Panc1 (cell line): ENCODE measurements at regions not wholly inside any gene's neighbourhood (a gene's known extent, or its start where the extent isn't known, plus 50 kb on each side); places are given as distances from the start of the nearest gene placed in this dataset.
"Not testable (repeated sequence)": the region's sequence is repeated elsewhere in the genome, so short reads cannot be mapped to it uniquely, and the experiment has no call there.

Experiments
- SIN3A ChIP-seq: IDR thresholded peaks from 2 replicates; pipeline ENCODE4 v1.6.1; 2012; ENCODE audit warnings: low read depth, mild to moderate bottlenecking, low read length, moderate library complexity, borderline replicate concordance; ENCODE audit not compliant: insufficient read depth
- TF ChIP-seq, protein P1 (sequence below): fragments of 450-650 bp; IDR thresholded peaks from 2 replicates; pipeline ENCODE4 v1.5.1; 2017; ENCODE audit warnings: mild to moderate bottlenecking

DNA sequence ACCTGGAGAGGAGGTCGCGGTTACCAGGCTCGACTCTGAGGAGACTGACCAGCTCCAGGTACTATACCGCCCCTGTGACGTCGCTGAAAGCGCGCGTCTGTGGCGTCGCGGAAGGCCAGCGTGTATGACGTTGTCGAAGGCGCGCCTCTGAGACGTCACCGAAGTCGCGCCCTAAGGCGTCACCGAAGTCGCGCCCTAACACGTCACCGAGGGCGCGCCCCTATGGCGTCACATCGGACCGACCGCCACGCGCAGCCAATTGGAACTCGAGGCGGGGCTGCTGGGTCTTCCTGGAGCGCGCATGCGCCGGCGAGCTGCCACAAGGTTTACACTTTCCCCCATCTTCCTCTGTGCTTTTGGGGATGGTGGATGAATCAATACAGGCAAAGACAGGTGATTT is 249.9 kb downstream of the ZNF479 start:
- TF ChIP-seq, protein P1, sequence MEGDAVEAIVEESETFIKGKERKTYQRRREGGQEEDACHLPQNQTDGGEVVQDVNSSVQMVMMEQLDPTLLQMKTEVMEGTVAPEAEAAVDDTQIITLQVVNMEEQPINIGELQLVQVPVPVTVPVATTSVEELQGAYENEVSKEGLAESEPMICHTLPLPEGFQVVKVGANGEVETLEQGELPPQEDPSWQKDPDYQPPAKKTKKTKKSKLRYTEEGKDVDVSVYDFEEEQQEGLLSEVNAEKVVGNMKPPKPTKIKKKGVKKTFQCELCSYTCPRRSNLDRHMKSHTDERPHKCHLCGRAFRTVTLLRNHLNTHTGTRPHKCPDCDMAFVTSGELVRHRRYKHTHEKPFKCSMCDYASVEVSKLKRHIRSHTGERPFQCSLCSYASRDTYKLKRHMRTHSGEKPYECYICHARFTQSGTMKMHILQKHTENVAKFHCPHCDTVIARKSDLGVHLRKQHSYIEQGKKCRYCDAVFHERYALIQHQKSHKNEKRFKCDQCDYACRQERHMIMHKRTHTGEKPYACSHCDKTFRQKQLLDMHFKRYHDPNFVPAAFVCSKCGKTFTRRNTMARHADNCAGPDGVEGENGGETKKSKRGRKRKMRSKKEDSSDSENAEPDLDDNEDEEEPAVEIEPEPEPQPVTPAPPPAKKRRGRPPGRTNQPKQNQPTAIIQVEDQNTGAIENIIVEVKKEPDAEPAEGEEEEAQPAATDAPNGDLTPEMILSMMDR, result not testable (repeated sequence)
- not testable (repeated sequence) for TF ChIP-seq SIN3A
